Ovary (tissue), 7 donors: ENCODE measurements at regions not wholly inside any gene's neighbourhood (a gene's known extent, or its start where the extent isn't known, plus 50 kb on each side); places are given as distances from the start of the nearest gene placed in this dataset.
A peak's percentile ranks its signal among the peaks of the same experiment; 100 is the strongest.

ENCODE experiments used
- DNase-seq, 5 donors: peaks; one replicate each; pipeline ENCODE4 v3.0.0-alpha.2; 2019 to 2020
- H3K27ac ChIP-seq, 2 donors: fragments of 200-600 bp; one replicate each; pipeline versions ENCODE4 v1.5.1 to v1.8.0; 2019 to 2022
- H3K27me3 ChIP-seq: fragments of 200-600 bp; one replicate; pipeline ENCODE4 v1.8.0; 2022
- H3K36me3 ChIP-seq: fragments of 200-600 bp; sonication (generic); one replicate; pipeline ENCODE4 v1.5.1; 2019
- H3K4me1 ChIP-seq: one replicate; pipeline ENCODE4 v1.8.1; 2013; ENCODE audit warnings: mild to moderate bottlenecking, moderate library complexity; ENCODE audit not compliant: insufficient read depth
- H3K4me3 ChIP-seq: fragments of 200-600 bp; sonication (generic); one replicate; pipeline ENCODE4 v1.5.1; 2017
- H3K9me3 ChIP-seq, 2 donors: fragments of 200-600 bp in 1 of 2; sonication (generic) in 1 of 2; one replicate each; pipeline versions ENCODE4 v1.5.1 to v1.8.1; 2013 to 2019; ENCODE audit warnings: mild to moderate bottlenecking in 1 of 2, moderate library complexity in 1 of 2
- EP300 ChIP-seq: sonication (generic); formaldehyde crosslinking; IDR thresholded peaks from one replicate; pipeline ENCODE4 v1.6.1; 2017; ENCODE audit warnings: antibody characterized with exemption
- POLR2A ChIP-seq: fragments of 450-650 bp; IDR thresholded peaks from one replicate; pipeline ENCODE4 v1.6.1; 2017; ENCODE audit warnings: antibody characterized with exemption, mild to moderate bottlenecking, moderate library complexity
- WGBS, 3 donors: extraction: QIAGEN DNeasy Blood & Tissue Kit in 1 of 3; methylation state at CpG; one replicate each; pipeline versions ENCODE4 v1.1.5 to v1.1.7; 2013 to 2017; 5-methylcytosine and 5-hydroxymethylcytosine counted together
- intact Hi-C, 4 donors: fragments of 100-400 bp; cut with DNase I; formaldehyde crosslinking; loops; one replicate each; pipeline versions ENCODE4 v1.11.0 to v1.15.1; 2022 to 2023
- TF ChIP-seq, protein P1 (sequence below), 3 donors: fragments of 450-650 bp in 2 of 3; fragments of 200-600 bp in 1 of 3; IDR thresholded peaks; one replicate each; pipeline versions ENCODE4 v1.5.1 to v1.8.0; 2016 to 2022; ENCODE audit warnings: antibody characterized with exemption in 3 of 3, mild to moderate bottlenecking in 1 of 3
- donor health status: DM: no; HTN: no; CAD: no; lungs with moderate emphysema.
- donor health status: DM: no; HTN: no; CAD: no.
- donor health status: Bipolar disorder and iron deficiency.
- donor health status: DM: no; HTN: no; CAD: no.
- donor health status: DM: yes; HTN: yes; CAD: no.

DNA sequence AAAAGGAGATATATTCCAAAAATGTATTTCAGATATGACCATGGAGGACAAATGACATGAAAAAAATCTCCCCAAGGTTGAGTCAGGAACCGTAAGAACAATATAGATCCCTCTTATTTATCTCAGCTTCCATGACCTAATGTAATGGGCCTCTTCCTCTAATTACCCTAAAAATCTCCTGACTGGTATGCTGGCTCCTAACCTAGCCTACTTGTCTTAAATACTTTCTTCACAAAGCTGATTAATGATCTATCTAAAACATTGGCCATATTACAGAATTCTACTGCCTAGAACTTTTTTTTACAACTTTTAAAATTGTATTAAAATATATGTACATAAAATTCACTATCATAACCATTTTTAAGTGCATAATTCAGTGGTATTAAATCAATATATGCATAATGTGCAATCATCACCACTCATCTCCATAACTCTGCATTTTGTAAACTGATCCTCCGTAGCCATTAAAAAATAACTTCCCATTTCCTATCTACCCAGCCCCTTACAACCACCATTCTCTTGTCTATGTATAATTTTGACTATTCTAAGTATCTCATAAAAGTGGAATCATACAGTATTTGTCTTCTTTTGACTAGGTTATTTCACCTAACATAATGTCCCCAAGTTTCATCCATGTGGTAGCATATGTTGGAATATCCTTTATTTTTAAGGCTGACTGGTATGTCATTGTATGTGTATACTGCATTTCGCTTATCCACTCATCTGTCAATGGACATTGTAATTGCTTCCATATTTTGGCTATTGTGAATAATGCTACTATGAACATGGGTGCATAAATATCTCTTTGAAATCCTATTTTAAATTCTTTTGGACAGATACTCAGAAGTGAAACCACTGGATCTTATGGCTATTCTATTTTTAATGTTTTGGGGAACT lies 464.6 kb downstream of the ADAMTS20 start:
- Histone ChIP-seq H3K27ac (no peak overlapping the region), H3K36me3 (no peaks in the 10 kb centered on the region), H3K4me3 (no peak overlapping the region), H3K4me1 (no peaks in the 10 kb centered on the region), H3K9me3 (no peaks in the 10 kb centered on the region), H3K27me3 (no peaks in the 10 kb centered on the region)
- intact Hi-C loops: no loop called here
- WGBS, 3 donors: 86 to 91% (median 88%) methylated on average over 3 of the region's 3 CpGs
- no peak for TF ChIP-seq EP300
- TF ChIP-seq POLR2A: no peak
- no peak for DNase-seq

DNA sequence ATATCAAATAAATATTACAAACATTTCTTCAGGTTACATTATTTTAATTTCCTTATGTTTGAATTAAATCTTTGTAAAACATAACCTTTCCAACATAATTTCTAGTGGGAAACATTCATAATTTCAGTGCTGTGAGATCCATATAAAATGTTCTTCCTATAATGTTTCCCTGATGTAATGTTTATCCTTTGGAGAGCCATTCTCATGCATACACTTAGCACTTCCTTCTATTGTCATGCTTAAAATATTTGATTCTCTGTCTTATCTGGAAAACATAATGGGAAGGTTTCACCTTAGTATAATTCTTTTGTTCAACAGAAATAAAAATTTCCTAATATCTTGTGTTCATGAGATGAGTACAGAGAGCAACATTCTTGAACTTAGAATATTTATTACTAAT lies 472.5 kb downstream of the ADAMTS20 start:
- no peak for TF ChIP-seq POLR2A
- TF ChIP-seq, protein P1, sequence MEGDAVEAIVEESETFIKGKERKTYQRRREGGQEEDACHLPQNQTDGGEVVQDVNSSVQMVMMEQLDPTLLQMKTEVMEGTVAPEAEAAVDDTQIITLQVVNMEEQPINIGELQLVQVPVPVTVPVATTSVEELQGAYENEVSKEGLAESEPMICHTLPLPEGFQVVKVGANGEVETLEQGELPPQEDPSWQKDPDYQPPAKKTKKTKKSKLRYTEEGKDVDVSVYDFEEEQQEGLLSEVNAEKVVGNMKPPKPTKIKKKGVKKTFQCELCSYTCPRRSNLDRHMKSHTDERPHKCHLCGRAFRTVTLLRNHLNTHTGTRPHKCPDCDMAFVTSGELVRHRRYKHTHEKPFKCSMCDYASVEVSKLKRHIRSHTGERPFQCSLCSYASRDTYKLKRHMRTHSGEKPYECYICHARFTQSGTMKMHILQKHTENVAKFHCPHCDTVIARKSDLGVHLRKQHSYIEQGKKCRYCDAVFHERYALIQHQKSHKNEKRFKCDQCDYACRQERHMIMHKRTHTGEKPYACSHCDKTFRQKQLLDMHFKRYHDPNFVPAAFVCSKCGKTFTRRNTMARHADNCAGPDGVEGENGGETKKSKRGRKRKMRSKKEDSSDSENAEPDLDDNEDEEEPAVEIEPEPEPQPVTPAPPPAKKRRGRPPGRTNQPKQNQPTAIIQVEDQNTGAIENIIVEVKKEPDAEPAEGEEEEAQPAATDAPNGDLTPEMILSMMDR (IDR thresholded peaks at IDR 0.05): no peak
- TF ChIP-seq EP300: no peak
- Histone ChIP-seq H3K36me3 (no peaks in the 10 kb centered on the region), H3K9me3 (no peaks in the 10 kb centered on the region), H3K4me1 (no peaks in the 10 kb centered on the region), H3K4me3 (no peak overlapping the region), H3K27ac (no peak overlapping the region), H3K27me3 (no peaks in the 10 kb centered on the region)
- intact Hi-C loops: no loop called here
- no peak for DNase-seq

DNA sequence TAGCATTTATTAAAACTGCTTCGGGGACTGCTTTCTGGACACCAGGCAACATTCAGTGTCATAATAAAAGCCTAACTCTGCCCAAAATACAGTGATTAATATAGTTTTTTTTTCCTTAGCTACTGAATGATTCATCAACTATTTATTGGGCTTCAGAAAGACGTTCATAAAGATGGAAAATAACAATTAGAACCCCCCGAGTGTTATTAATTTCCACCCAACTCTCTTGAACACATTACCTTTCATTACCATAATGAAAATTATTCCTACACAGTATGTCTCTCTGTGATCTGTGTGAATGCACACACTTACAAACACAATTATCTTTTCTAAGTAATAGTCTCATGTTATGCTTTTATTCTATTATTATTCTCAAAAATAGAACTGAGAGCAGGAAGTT lies 473.0 kb downstream of the ADAMTS20 start:
- no peak for DNase-seq
- TF ChIP-seq, protein P1 (IDR thresholded peaks at IDR 0.05): no peak
- TF ChIP-seq EP300 (no peak), POLR2A (no peak)
- Histone ChIP-seq H3K27ac (no peak overlapping the region), H3K36me3 (no peaks in the 10 kb centered on the region), H3K9me3 (no peaks in the 10 kb centered on the region), H3K4me3 (no peak overlapping the region), H3K4me1 (no peaks in the 10 kb centered on the region), H3K27me3 (no peaks in the 10 kb centered on the region)
- 57 to 65% (median 64%) methylated on average over 3 of the region's 3 CpGs for WGBS, 3 donors
- intact Hi-C loops: no loop called here

DNA sequence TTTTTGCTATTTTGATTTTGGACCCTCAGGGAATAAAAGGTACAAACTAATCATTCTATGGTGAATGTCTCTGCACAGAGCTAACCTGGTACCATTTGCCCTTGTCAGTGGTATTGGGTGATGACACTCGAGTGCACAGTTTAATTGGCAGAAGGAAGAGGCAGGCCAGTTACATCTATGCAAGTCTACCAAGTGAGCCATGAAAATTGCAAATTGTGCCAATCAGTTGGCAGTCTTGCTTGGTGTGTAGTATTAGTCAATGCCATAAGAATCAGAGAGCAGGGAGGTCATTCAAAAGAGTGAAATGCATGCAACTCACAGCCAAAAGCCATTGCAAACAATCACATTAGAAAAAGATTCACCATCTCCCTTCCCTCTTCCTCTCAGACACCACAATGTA lies 479.6 kb downstream of the ADAMTS20 start:
- H3K4me1 ChIP-seq: no peaks in the 10 kb centered on the region
- no peak for DNase-seq
- WGBS, 3 donors: 96 to 100% (median 97%) methylated on average over 1 of the region's 1 CpG
- intact Hi-C loops: no loop called here
- no peak overlapping the region for H3K27ac ChIP-seq
- H3K9me3 ChIP-seq: no peaks in the 10 kb centered on the region
- TF ChIP-seq POLR2A (no peak), EP300 (no peak)
- H3K4me3 ChIP-seq: no peak overlapping the region
- no peaks in the 10 kb centered on the region for H3K27me3 ChIP-seq
- H3K36me3 ChIP-seq: no peaks in the 10 kb centered on the region

DNA sequence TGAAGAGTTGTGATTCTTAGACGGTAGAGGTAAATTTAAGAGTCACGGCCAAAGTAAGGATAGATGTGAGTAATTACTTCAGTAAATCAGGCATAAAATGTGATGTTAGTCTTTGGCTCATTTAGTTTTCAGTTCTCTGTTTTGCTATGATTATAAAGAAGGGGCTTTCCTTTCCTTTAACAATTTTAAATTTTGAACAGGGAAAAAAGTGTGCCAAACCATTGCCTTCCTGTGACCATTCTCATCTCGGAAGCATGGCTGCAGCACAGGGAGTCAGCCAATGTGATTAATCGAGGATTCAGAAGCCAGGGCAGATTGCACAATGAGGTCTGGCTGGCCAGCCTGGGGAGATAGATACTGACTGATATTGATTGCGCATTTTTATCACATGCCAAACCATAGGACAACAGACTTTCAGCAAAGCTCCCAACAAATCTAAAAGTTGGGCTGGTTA lies 480.2 kb upstream of the PRICKLE1 start:
- intact Hi-C loops: no loop called here
- H3K36me3 ChIP-seq: no peaks in the 10 kb centered on the region
- DNase-seq: peak in 3 of 5 donors; percentile 15 to 22 (median 22)
- no peaks in the 10 kb centered on the region for H3K9me3 ChIP-seq
- TF ChIP-seq EP300: no peak
- TF ChIP-seq POLR2A: no peak
- TF ChIP-seq, protein P1 (IDR thresholded peaks at IDR 0.05): no peak
- H3K4me3 ChIP-seq: no peak overlapping the region
- H3K27ac ChIP-seq: no peak overlapping the region
- no peaks in the 10 kb centered on the region for H3K27me3 ChIP-seq
- no peaks in the 10 kb centered on the region for H3K4me1 ChIP-seq
- WGBS, 3 donors: 58 to 76% (median 71%) methylated on average over 5 of the region's 5 CpGs
